ENCODE measurements at regions not wholly inside any gene's neighbourhood (a gene's known extent, or its start where the extent isn't known, plus 50 kb on each side); places are given as distances from the start of the nearest gene placed in this dataset.

- DNase-seq (ENCODE audit: extremely low spot score in 2 of 2), result no peak
Observed at GRCh38 chr17:12571606-12572005, 94.1 kb upstream of the MYOCD start.

GRCh38 chr17:12574525-12574924 lies 91.2 kb upstream of the MYOCD start:
- no peaks in the 10 kb centered on the region for H3K27me3 ChIP-seq
- TF ChIP-seq POLR2A (IDR thresholded peaks at IDR 0.05), result no peak
- TF ChIP-seq CTCF (IDR thresholded peaks at IDR 0.05), result no peak
- no peak for TF ChIP-seq POLR2AphosphoS5 (IDR thresholded peaks at IDR 0.05; ENCODE audit: insufficient read depth in 1 of 2, low read depth in 1 of 2)
- intact Hi-C loops (cut with DNase I), result no loop called here
- H3K36me3 ChIP-seq, result no peaks in the 10 kb centered on the region
- H3K4me3 ChIP-seq, result no peak overlapping the region
- H3K4me1 ChIP-seq, result no peaks in the 10 kb centered on the region
- DNase-seq (ENCODE audit: extremely low spot score in 2 of 2), result no peak
- H3K9me3 ChIP-seq, result no peaks in the 10 kb centered on the region
- H3K27ac ChIP-seq, result no peak overlapping the region

More at GRCh38 chr17:12571606-12572005, 94.1 kb upstream of the MYOCD start:
- H3K4me3 ChIP-seq, result no peak overlapping the region
- H3K9me3 ChIP-seq, result no peaks in the 10 kb centered on the region
- H3K36me3 ChIP-seq, result no peaks in the 10 kb centered on the region
- H3K27ac ChIP-seq, result no peak overlapping the region
- no peaks in the 10 kb centered on the region for H3K27me3 ChIP-seq
- intact Hi-C loops (cut with DNase I), result no loop called here
- TF ChIP-seq POLR2A (IDR thresholded peaks at IDR 0.05), result no peak
- TF ChIP-seq CTCF (IDR thresholded peaks at IDR 0.05), result no peak
- TF ChIP-seq POLR2AphosphoS5 (IDR thresholded peaks at IDR 0.05; ENCODE audit: insufficient read depth in 1 of 2, low read depth in 1 of 2), result no peak
- no peaks in the 10 kb centered on the region for H3K4me1 ChIP-seq

- H3K27me3 ChIP-seq, result no peaks in the 10 kb centered on the region
- TF ChIP-seq CTCF (IDR thresholded peaks at IDR 0.05) (no peak), POLR2AphosphoS5 (IDR thresholded peaks at IDR 0.05; ENCODE audit: insufficient read depth in 1 of 2, low read depth in 1 of 2) (no peak), POLR2A (IDR thresholded peaks at IDR 0.05) (no peak)
- H3K4me1 ChIP-seq, result no peaks in the 10 kb centered on the region
- H3K4me3 ChIP-seq, result no peak overlapping the region
- intact Hi-C loops (cut with DNase I), result no loop called here
- no peaks in the 10 kb centered on the region for H3K9me3 ChIP-seq
- no peak for DNase-seq (ENCODE audit: extremely low spot score in 2 of 2)
- no peaks in the 10 kb centered on the region for H3K36me3 ChIP-seq
- H3K27ac ChIP-seq, result no peak overlapping the region
Observed at GRCh38 chr17:12575641-12576040, 90.0 kb upstream of the MYOCD start.

GRCh38 chr17:12579288-12579687 lies 86.4 kb upstream of the MYOCD start:
- Histone ChIP-seq H3K4me1 (no peaks in the 10 kb centered on the region), H3K9me3 (no peaks in the 10 kb centered on the region), H3K36me3 (no peaks in the 10 kb centered on the region), H3K4me3 (no peak overlapping the region), H3K27me3 (no peaks in the 10 kb centered on the region), H3K27ac (no peak overlapping the region)
- TF ChIP-seq POLR2A (IDR thresholded peaks at IDR 0.05) (no peak), CTCF (IDR thresholded peaks at IDR 0.05) (no peak), POLR2AphosphoS5 (IDR thresholded peaks at IDR 0.05; ENCODE audit: insufficient read depth in 1 of 2, low read depth in 1 of 2) (no peak)
- no peak for DNase-seq (ENCODE audit: extremely low spot score in 2 of 2)
- intact Hi-C loops (cut with DNase I), result no loop called here

GRCh38 chr17:12580640-12581039 lies 85.0 kb upstream of the MYOCD start:
- no peaks in the 10 kb centered on the region for H3K27me3 ChIP-seq
- H3K27ac ChIP-seq, result no peak overlapping the region
- H3K9me3 ChIP-seq, result no peaks in the 10 kb centered on the region
- no peak for DNase-seq (ENCODE audit: extremely low spot score in 2 of 2)
- no peaks in the 10 kb centered on the region for H3K4me1 ChIP-seq
- intact Hi-C loops (cut with DNase I), result no loop called here
- TF ChIP-seq CTCF (IDR thresholded peaks at IDR 0.05), result no peak
- TF ChIP-seq POLR2A (IDR thresholded peaks at IDR 0.05), result no peak
- TF ChIP-seq POLR2AphosphoS5 (IDR thresholded peaks at IDR 0.05; ENCODE audit: insufficient read depth in 1 of 2, low read depth in 1 of 2), result no peak
- H3K4me3 ChIP-seq, result no peak overlapping the region
- H3K36me3 ChIP-seq, result no peaks in the 10 kb centered on the region
